Spleen (tissue), 7 donors: ENCODE measurements at regions not wholly inside any gene's neighbourhood (a gene's known extent, or its start where the extent isn't known, plus 50 kb on each side); places are given as distances from the start of the nearest gene placed in this dataset.

Experiments used
- CTCF ChIP-seq, 11 experiments: fragments of 200-600 bp in 7 of 11; fragments of 450-650 bp in 4 of 11; sonication (generic) in 4 of 11; IDR thresholded peaks in 8 of 11; conservative IDR thresholded peaks in 3 of 11; 1 replicate in 7 of 11; 2 replicates in 4 of 11; pipeline versions ENCODE4 v1.4.0 to v1.8.0; 2016 to 2021; ENCODE audit warnings: antibody characterized with exemption in 11 of 11, inconsistent platforms in 4 of 11, mild to moderate bottlenecking in 1 of 11
- POLR2A ChIP-seq, 3 donors: fragments of 450-650 bp; IDR thresholded peaks; one replicate each; pipeline ENCODE4 v1.5.1; 2017; ENCODE audit warnings: antibody characterized with exemption in 3 of 3, mild to moderate bottlenecking in 1 of 3
- POLR2AphosphoS5 ChIP-seq, 3 donors: sonication (generic); formaldehyde crosslinking; IDR thresholded peaks; one replicate each; pipeline ENCODE4 v1.5.1; 2017; ENCODE audit warnings: antibody characterized with exemption in 3 of 3
- donor health status: DM: no; HTN: no; CAD: no; lungs with moderate emphysema.
- donor health status: DM: no; HTN: no; CAD: no.
- donor health status: DM: no; HTN: no; CAD: no.

- TF ChIP-seq CTCF (IDR thresholded peaks at IDR 0.05 in 8 of 11, conservative IDR thresholded peaks at IDR 0.05 in 3 of 11) (no peak), POLR2AphosphoS5 (IDR thresholded peaks at IDR 0.05) (no peak), POLR2A (IDR thresholded peaks at IDR 0.05) (no peak)
Observed at GRCh38 chr12:77477907-77478533, 352.7 kb upstream of the NAV3 start.
